Subcutaneous abdominal adipose tissue (tissue), 5 donors: ENCODE measurements at regions not wholly inside any gene's neighbourhood (a gene's known extent, or its start where the extent isn't known, plus 50 kb on each side); places are given as distances from the start of the nearest gene placed in this dataset.
"Not testable (repeated sequence)": the region's sequence is repeated elsewhere in the genome, so short reads cannot be mapped to it uniquely, and the experiment has no call there.

Experiments used
- H3K27ac ChIP-seq: one replicate; pipeline ENCODE4 v1.7.0; 2013; ENCODE audit warnings: low read depth, mild to moderate bottlenecking, inconsistent platforms, low read length, moderate library complexity
- H3K27me3 ChIP-seq, 5 donors: one replicate each; pipeline ENCODE4 v1.7.0; 2013; ENCODE audit warnings: low read length in 5 of 5, inconsistent platforms in 1 of 5; ENCODE audit not compliant: control insufficient read depth in 5 of 5, insufficient read depth in 4 of 5
- H3K36me3 ChIP-seq, 5 donors: one replicate each; pipeline ENCODE4 v1.7.0; 2013; ENCODE audit warnings: low read length in 5 of 5; ENCODE audit not compliant: control insufficient read depth in 5 of 5, insufficient read depth in 5 of 5
- H3K4me1 ChIP-seq, 5 donors: one replicate each; pipeline ENCODE4 v1.7.0; 2013; ENCODE audit warnings: low read length in 5 of 5, mild to moderate bottlenecking in 3 of 5, moderate library complexity in 1 of 5; ENCODE audit not compliant: control insufficient read depth in 5 of 5, insufficient read depth in 5 of 5
- H3K4me3 ChIP-seq, 5 donors: one replicate each; pipeline ENCODE4 v1.7.0; 2013; ENCODE audit warnings: low read length in 5 of 5, low read depth in 1 of 5
- H3K9ac ChIP-seq, 5 donors: one replicate each; pipeline ENCODE4 v1.7.0; 2013; ENCODE audit warnings: low read length in 5 of 5, mild to moderate bottlenecking in 4 of 5, moderate library complexity in 3 of 5
- H3K9me3 ChIP-seq, 5 donors: one replicate each; pipeline ENCODE4 v1.7.0; 2013; ENCODE audit warnings: low read length in 5 of 5; ENCODE audit not compliant: control insufficient read depth in 5 of 5
- donor health status: healthy.
- donor health status: healthy.
- donor health status: healthy.
- donor health status: healthy.
- donor health status: healthy.

DNA sequence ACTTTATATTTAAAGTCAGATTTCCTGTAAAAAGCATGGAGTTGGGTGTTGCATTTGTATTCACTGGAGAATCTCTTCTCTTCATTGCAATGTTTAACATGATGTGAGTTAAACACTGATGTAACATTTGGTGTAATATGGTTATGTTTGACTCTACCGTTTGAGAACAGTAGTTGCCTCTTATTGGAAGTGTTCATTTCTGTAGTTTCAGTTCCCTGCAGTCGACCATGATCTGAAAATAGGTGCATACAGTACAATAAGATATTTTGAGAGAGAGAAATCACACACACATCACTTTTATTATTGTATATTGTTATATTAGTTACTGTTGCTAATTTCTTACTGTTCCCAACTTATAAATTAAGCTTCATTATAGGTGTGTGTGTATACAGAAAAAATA, 105.2 kb upstream of the SPACA7 start:
- H3K4me3 ChIP-seq = no peak overlapping the region
- H3K4me1 ChIP-seq = no peaks in the 10 kb centered on the region
- H3K36me3 ChIP-seq = peaks cover 0 to 4% (median 1%) of the 10 kb centered on the region in 5 donors
- no peak overlapping the region for H3K27ac ChIP-seq
- no peaks in the 10 kb centered on the region for H3K27me3 ChIP-seq
- no peak overlapping the region for H3K9ac ChIP-seq
- no peaks in the 10 kb centered on the region for H3K9me3 ChIP-seq

- not testable (repeated sequence) for H3K4me3 ChIP-seq, H3K36me3 ChIP-seq, H3K27ac ChIP-seq, H3K4me1 ChIP-seq, H3K9ac ChIP-seq, H3K27me3 ChIP-seq
- peaks cover 0 to 20% (median 0%) of the 10 kb centered on the region in 5 donors for H3K9me3 ChIP-seq
Observed at GRCh38 chr13:112286733-112287132, 89.4 kb upstream of the SPACA7 start.

DNA sequence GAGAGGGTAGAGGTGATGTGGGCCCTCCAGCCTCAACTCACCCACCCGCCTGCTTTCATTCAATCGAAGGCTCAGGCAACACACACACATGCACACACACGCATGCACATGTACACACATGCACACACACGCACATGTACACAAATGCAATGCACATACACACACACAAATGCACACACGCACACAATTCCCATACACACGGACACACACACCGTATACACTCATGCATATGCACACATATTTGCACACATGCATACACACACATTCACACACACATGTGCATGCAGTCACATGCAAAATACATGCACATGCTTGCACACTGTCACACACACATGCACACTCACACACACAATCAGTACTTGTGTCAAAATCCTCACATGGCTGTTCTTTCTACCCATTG, 55.9 kb upstream of the SPACA7 start:
- Histone ChIP-seq H3K4me1 (no peaks in the 10 kb centered on the region), H3K27ac (no peak overlapping the region), H3K36me3 (no peaks in the 10 kb centered on the region), H3K4me3 (no peak overlapping the region), H3K27me3 (peaks cover 0 to 2% (median 0%) of the 10 kb centered on the region in 5 donors), H3K9ac (no peak overlapping the region), H3K9me3 (peaks cover 0 to 15% (median 0%) of the 10 kb centered on the region in 5 donors)

GRCh38 chr13:112322557-112322956, 53.6 kb upstream of the SPACA7 start:
- no peaks in the 10 kb centered on the region for H3K36me3 ChIP-seq
- no peak overlapping the region for H3K27ac ChIP-seq
- no peaks in the 10 kb centered on the region for H3K9me3 ChIP-seq
- no peak overlapping the region for H3K9ac ChIP-seq
- H3K27me3 ChIP-seq = peaks cover 0 to 7% (median 0%) of the 10 kb centered on the region in 5 donors
- no peak overlapping the region for H3K4me3 ChIP-seq
- H3K4me1 ChIP-seq = peaks cover 0 to 18% (median 7%) of the 10 kb centered on the region in 5 donors

DNA sequence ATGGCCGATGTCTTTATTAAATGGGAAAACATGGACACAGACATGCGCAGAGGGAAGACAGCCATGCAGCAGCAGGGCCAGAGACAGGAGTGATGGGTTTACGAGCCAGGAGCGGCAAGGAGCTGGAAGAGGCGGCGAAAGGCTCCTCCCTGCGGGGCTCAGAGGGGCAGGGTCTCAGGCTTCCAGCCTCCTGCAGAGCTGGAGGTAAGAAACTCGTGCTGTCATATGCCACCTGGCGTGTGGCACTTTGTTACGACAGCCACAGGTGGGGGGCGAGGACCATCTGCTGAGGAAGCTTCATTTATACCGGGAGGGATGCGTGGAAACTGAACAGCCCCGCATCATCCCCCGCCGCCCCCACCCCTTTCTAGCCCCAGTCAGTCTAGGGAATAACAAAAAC, 52.0 kb upstream of the SPACA7 start:
- no peak overlapping the region for H3K4me3 ChIP-seq
- H3K36me3 ChIP-seq = no peaks in the 10 kb centered on the region
- H3K27me3 ChIP-seq = peaks cover 0 to 7% (median 0%) of the 10 kb centered on the region in 5 donors
- peaks cover 0 to 30% (median 9%) of the 10 kb centered on the region in 5 donors for H3K4me1 ChIP-seq
- no peak overlapping the region for H3K27ac ChIP-seq
- no peak overlapping the region for H3K9ac ChIP-seq
- no peaks in the 10 kb centered on the region for H3K9me3 ChIP-seq

DNA sequence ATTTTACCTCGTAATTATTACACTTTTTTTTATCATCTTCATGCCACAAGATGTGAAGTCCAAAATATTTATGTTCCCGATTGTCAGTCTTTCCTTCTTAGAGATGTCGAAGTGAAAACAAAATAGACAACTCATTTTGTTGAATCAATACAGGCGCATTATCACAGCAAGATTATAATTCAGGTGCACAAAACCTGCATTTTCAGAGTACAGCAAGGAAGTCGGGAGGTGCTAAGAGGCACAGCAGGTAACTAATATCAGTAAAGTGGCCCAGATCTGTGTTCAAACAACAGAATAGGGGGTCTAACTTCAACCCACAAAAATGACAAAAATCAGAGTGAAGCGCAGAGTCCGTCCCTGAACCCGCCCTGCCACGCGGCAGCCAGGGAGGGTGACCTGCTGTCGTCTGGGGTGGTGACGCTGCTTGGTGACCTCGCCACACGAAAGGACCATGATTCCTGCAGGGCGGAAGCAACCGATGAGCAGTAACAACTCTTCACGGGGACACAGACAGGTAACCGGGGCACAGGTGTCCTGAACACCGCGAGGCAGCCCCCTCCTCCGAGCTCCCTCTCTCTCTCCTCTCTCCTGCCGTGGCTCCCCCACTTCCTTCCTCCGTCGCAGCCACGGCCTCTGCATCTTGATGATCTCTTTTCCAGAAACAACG, 50.9 kb upstream of the SPACA7 start:
- H3K27me3 ChIP-seq = peaks cover 0 to 12% (median 0%) of the 10 kb centered on the region in 5 donors
- no peak overlapping the region for H3K4me3 ChIP-seq
- no peaks in the 10 kb centered on the region for H3K36me3 ChIP-seq
- no peak overlapping the region for H3K27ac ChIP-seq
- H3K9ac ChIP-seq = no peak overlapping the region
- H3K4me1 ChIP-seq = peaks cover under 1 to 34% (median 9%) of the 10 kb centered on the region in 5 donors
- no peaks in the 10 kb centered on the region for H3K9me3 ChIP-seq

DNA sequence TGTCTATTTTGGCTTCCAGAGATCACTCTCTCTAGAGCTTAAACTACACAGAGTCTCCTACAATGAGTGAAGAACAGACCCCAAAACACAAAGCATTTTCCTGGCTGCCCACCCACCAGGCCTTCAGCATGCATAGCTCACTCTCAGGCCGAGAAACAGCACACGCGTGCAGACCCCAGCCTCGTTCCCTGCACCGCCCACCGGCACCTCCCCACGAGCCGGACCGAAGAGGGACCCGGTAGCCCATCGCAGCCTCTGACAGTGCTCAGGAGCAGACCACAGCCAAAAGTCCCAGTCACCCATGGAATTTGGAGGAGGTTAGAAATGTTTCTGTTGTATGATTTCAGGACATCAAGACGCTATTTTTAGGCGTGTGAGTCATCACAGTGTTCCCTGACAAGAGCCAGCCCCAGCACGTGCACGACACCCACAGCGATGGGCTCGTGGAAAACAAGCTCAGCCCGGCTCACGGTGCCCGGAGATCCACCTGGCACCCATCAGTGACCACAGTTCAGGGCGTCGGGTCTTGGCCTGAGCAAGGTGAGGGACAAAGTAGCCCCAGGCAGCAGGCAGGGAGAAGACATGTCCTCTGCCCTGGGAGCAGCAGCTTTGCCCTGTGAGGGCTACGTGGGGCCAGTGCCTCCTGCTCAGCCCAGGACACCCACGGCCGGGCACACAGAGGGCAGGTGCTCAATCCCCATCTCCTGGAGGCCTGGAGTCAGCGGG, 50.1 kb upstream of the SPACA7 start:
- H3K27ac ChIP-seq = no peak overlapping the region
- H3K9ac ChIP-seq = no peak overlapping the region
- H3K9me3 ChIP-seq = no peaks in the 10 kb centered on the region
- peaks cover 0 to 16% (median 4%) of the 10 kb centered on the region in 5 donors for H3K27me3 ChIP-seq
- H3K4me1 ChIP-seq = peaks cover 2 to 42% (median 13%) of the 10 kb centered on the region in 5 donors
- no peaks in the 10 kb centered on the region for H3K36me3 ChIP-seq
- H3K4me3 ChIP-seq = no peak overlapping the region
